Trophoblast cell (in vitro differentiated cells and primary cell): ENCODE measurements at regions not wholly inside any gene's neighbourhood (a gene's known extent, or its start where the extent isn't known, plus 50 kb on each side); places are given as distances from the start of the nearest gene placed in this dataset.
"Not testable (repeated sequence)": the region's sequence is repeated elsewhere in the genome, so short reads cannot be mapped to it uniquely, and the experiment has no call there.

ENCODE experiments used
- DNase-seq, 2 donors: peaks; one replicate each; pipeline ENCODE4 v3.0.0-alpha.2; 2016
- H2AFZ ChIP-seq: 2 replicates; pipeline ENCODE4 v1.6.1; 2013; ENCODE audit warnings: low read length, moderate library complexity, mild to moderate bottlenecking; ENCODE audit not compliant: insufficient read depth, poor library complexity
- H2AK5ac ChIP-seq: 2 replicates; pipeline ENCODE4 v1.6.1; 2013; ENCODE audit warnings: mild to moderate bottlenecking, low read length
- H2BK120ac ChIP-seq: 2 replicates; pipeline ENCODE4 v1.6.1; 2013; ENCODE audit warnings: low read length, mild to moderate bottlenecking, moderate library complexity; ENCODE audit not compliant: insufficient read depth, poor library complexity
- H2BK12ac ChIP-seq: 2 replicates; pipeline ENCODE4 v1.6.1; 2013; ENCODE audit warnings: mild to moderate bottlenecking, low read length, moderate library complexity
- H2BK5ac ChIP-seq: 2 replicates; pipeline ENCODE4 v1.6.1; 2013; ENCODE audit warnings: low read length, low read depth, moderate library complexity, mild to moderate bottlenecking; ENCODE audit not compliant: poor library complexity
- H3K14ac ChIP-seq: 2 replicates; pipeline ENCODE4 v1.6.1; 2013; ENCODE audit warnings: mild to moderate bottlenecking, low read length
- H3K18ac ChIP-seq: 2 replicates; pipeline ENCODE4 v1.6.1; 2013; ENCODE audit warnings: mild to moderate bottlenecking, low read length
- H3K23ac ChIP-seq: 2 replicates; pipeline ENCODE4 v1.6.1; 2013; ENCODE audit warnings: low read length
- H3K27ac ChIP-seq: 2 replicates; pipeline ENCODE4 v1.5.1; 2013; ENCODE audit warnings: low read depth, mild to moderate bottlenecking, inconsistent platforms, low read length, moderate library complexity
- H3K27me3 ChIP-seq: 2 replicates; pipeline ENCODE4 v1.6.1; 2013; ENCODE audit warnings: inconsistent platforms, mild to moderate bottlenecking, low read length, moderate library complexity; ENCODE audit not compliant: insufficient read depth
- H3K36me3 ChIP-seq, 2 experiments: 1 replicate in 1 of 2; 2 replicates in 1 of 2; pipeline ENCODE4 v1.6.1; 2013; ENCODE audit warnings: low read length in 2 of 2, mild to moderate bottlenecking in 2 of 2, moderate library complexity in 1 of 2; ENCODE audit not compliant: insufficient read depth in 2 of 2, control insufficient read depth in 1 of 2
- H3K4ac ChIP-seq: 2 replicates; pipeline ENCODE4 v1.6.1; 2013; ENCODE audit warnings: low read depth, mild to moderate bottlenecking, low read length, moderate library complexity
- H3K4me1 ChIP-seq, 2 experiments: 1 replicate in 1 of 2; 2 replicates in 1 of 2; pipeline ENCODE4 v1.6.1; 2013; ENCODE audit warnings: low read length in 2 of 2, mild to moderate bottlenecking in 2 of 2, moderate library complexity in 1 of 2; ENCODE audit not compliant: insufficient read depth in 2 of 2, control insufficient read depth in 1 of 2
- H3K4me2 ChIP-seq: 2 replicates; pipeline ENCODE4 v1.6.1; 2013; ENCODE audit warnings: inconsistent platforms, mild to moderate bottlenecking, low read length, moderate library complexity
- H3K4me3 ChIP-seq: 2 replicates; pipeline ENCODE4 v1.5.1; 2013; ENCODE audit warnings: mild to moderate bottlenecking, low read depth, low read length, inconsistent platforms
- H3K79me1 ChIP-seq: one replicate; pipeline ENCODE4 v1.6.1; 2013; ENCODE audit warnings: low read length
- H3K79me2 ChIP-seq: 2 replicates; pipeline ENCODE4 v1.6.1; 2013; ENCODE audit warnings: low read length, mild to moderate bottlenecking; ENCODE audit not compliant: control insufficient read depth, insufficient read depth, poor library complexity
- H3K9ac ChIP-seq: 2 replicates; pipeline ENCODE4 v1.6.1; 2013; ENCODE audit warnings: mild to moderate bottlenecking, low read length
- H3K9me3 ChIP-seq: 2 replicates; pipeline ENCODE4 v1.6.1; 2013; ENCODE audit warnings: low read depth, mild to moderate bottlenecking, control low read depth, inconsistent platforms, low read length; ENCODE audit not compliant: insufficient read depth
- H4K12ac ChIP-seq: 2 replicates; pipeline ENCODE4 v1.6.1; 2013; ENCODE audit warnings: low read depth, mild to moderate bottlenecking, low read length, moderate library complexity
- H4K8ac ChIP-seq: 2 replicates; pipeline ENCODE4 v1.6.1; 2013; ENCODE audit warnings: low read depth, mild to moderate bottlenecking, low read length, moderate library complexity
- H4K91ac ChIP-seq: one replicate; pipeline ENCODE4 v1.6.1; 2013; ENCODE audit warnings: low read depth, mild to moderate bottlenecking, low read length, moderate library complexity
- WGBS: extraction: QIAGEN DNeasy Blood & Tissue Kit; methylation state at CpG from one replicate; pipeline ENCODE4 v1.1.7; 2013; ENCODE audit warnings: missing lambda C conversion rate; ENCODE audit not compliant: insufficient read length, insufficient coverage; ENCODE audit errors: extremely low coverage; 5-methylcytosine and 5-hydroxymethylcytosine counted together

DNA sequence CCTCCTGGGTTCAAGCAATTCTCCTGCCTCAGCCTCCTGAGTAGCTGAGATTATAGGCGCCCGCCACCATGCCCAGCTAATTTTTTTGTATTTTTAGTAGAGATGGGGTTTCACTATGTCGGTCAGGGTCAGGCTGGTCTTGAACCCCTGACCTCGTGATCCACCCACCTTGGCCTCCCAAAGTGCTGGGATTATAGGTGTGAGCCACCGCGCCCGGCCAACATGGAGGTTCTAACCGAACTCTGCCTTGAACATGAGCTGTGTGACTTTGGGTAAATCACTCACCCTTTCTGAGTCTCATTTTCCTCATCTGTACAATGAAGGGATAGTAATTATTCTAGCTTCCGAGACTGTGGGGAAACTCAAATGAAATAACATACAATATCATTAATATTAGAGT lies 133.5 kb upstream of the RFLNA start:
- H3K27ac ChIP-seq, H3K14ac ChIP-seq, H2AK5ac ChIP-seq, H4K12ac ChIP-seq, H3K4me3 ChIP-seq, H3K4ac ChIP-seq, H3K23ac ChIP-seq, H3K4me2 ChIP-seq, H4K8ac ChIP-seq, H3K9me3 ChIP-seq, H3K9ac ChIP-seq, H3K18ac ChIP-seq, H2BK12ac ChIP-seq, DNase-seq, H2AFZ ChIP-seq, H3K36me3 ChIP-seq, H2BK5ac ChIP-seq, H3K27me3 ChIP-seq, H2BK120ac ChIP-seq, H4K91ac ChIP-seq, H3K79me2 ChIP-seq, H3K79me1 ChIP-seq: not testable (repeated sequence)
- no CpG with 5 or more reads among the region's 9 CpGs for WGBS
- H3K4me1 ChIP-seq: peaks cover 7 to 11% of the 10 kb centered on the region in 2 experiments

DNA sequence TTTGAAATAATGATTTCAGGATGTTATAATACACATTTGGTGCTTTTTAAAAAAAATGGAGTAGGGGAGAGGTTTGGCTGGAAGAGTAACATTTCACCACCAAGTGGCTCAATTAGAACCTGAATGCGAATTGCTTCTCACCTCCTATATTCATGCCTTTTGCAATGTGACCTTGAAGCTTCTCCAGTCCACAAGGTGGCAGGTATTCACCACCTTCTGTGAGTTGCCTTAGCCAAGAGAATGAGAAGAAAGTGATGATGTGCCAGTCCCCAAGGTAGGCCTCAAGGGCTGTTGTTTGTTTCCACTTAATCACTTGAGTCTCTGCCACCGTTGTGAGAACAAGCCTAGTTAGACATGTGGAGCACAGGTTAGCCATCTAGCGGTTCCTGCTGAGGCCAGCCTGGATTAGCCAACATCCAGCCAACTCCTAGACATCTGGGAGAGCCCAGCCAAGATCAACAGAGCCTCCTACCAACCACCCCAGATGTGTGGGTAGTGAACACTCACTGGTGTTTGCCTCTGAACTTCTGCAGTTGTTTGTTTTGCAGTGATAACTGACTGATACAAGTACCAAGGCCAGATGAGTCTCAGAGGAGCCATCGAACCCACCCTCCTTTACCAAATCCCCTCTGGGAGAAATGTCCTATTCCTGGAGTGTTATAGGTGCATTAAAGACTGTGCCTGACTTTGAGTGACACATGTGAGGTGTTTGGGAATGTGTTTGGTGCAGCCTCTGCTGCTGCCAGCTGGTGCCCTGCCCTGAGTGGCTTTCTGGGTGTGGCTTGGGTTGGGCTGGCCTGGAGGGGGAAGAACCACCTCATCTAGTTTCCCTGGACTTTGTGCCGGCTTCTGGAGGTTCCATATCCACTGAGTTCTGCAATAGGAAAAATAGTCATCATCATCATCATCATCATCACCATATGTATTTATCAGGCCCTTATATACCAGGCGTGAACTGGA lies 132.5 kb upstream of the RFLNA start:
- no peak overlapping the region for H2BK120ac ChIP-seq
- WGBS: no CpG with 5 or more reads among the region's 6 CpGs
- peaks cover 7 to 11% of the 10 kb centered on the region in 2 experiments for H3K4me1 ChIP-seq
- H3K9ac ChIP-seq: no peak overlapping the region
- no peaks in the 10 kb centered on the region for H3K36me3 ChIP-seq
- H4K12ac ChIP-seq: no peak overlapping the region
- no peaks in the 10 kb centered on the region for H3K27me3 ChIP-seq
- H3K23ac ChIP-seq: no peak overlapping the region
- H3K14ac ChIP-seq: no peak overlapping the region
- no peak overlapping the region for H2AFZ ChIP-seq
- no peak overlapping the region for H3K18ac ChIP-seq
- no peak overlapping the region for H2BK5ac ChIP-seq
- H2AK5ac ChIP-seq: no peak overlapping the region
- no peak overlapping the region for H3K4me3 ChIP-seq
- H4K8ac ChIP-seq: no peak overlapping the region
- no peak overlapping the region for H3K4ac ChIP-seq
- DNase-seq: peak; percentile 9 to 52
- no peak overlapping the region for H3K4me2 ChIP-seq
- no peaks in the 10 kb centered on the region for H3K79me1 ChIP-seq
- no peaks in the 10 kb centered on the region for H3K79me2 ChIP-seq
- H3K27ac ChIP-seq: no peak overlapping the region
- no peak overlapping the region for H2BK12ac ChIP-seq
- H4K91ac ChIP-seq: no peak overlapping the region
- H3K9me3 ChIP-seq: peaks cover 6% of the 10 kb centered on the region

DNA sequence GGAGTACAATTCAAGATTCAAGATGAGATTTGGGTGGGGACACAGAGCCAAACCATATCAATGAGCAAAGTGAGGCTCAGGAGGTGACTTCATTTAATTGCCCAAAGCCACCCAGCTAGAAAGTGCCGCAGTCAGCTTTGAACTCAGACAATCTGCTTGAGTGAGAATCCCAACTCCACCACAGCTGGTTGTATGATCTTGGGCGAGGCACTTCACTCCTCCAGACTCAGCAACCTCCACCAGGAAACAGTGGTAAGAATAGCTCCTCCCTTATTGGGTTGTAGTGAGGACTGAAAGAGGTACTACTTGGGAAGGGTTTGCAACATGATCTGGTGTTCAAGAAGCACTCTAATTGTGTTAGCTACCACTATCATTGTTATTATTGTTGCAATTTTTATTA lies 129.2 kb upstream of the RFLNA start:
- Histone ChIP-seq H3K23ac (no peak overlapping the region), H3K4me3 (no peak overlapping the region), H3K36me3 (no peaks in the 10 kb centered on the region), H2AFZ (no peak overlapping the region), H4K12ac (no peak overlapping the region), H3K27me3 (no peaks in the 10 kb centered on the region), H2AK5ac (no peak overlapping the region), H3K9ac (no peak overlapping the region), H4K8ac (no peak overlapping the region), H3K18ac (no peak overlapping the region), H3K4me1 (no peaks in the 10 kb centered on the region), H3K79me1 (no peaks in the 10 kb centered on the region), H3K27ac (no peak overlapping the region), H3K79me2 (no peaks in the 10 kb centered on the region), H3K4me2 (no peak overlapping the region), H2BK120ac (no peak overlapping the region), H2BK12ac (no peak overlapping the region), H3K9me3 (peaks cover 9% of the 10 kb centered on the region), H4K91ac (no peak overlapping the region), H3K4ac (no peak overlapping the region), H3K14ac (no peak overlapping the region), H2BK5ac (no peak overlapping the region)
- WGBS: no CpG with 5 or more reads among the region's 2 CpGs
- DNase-seq: no peak

DNA sequence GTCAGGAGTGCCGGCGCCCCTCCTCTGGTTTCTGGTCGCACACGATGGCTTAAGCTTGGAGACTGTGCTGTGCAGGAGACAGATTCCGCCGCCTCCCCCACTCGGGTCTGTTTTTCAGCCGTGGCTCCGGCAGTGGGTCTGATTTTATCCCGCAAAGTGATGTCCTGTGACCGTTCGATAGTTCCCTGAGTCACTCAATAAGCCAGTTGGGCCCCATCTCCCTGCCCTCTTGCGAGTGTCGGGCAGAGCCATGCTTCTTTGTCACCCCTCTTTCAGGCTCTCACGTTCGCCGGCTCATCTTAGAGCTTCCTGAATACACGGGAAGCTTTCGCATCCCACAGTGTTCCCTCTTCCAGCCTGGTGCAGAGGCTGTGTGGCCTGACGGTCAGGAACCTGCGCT lies 127.8 kb upstream of the RFLNA start:
- no peak overlapping the region for H2BK12ac ChIP-seq
- no peak for DNase-seq
- H3K4ac ChIP-seq: no peak overlapping the region
- H2AK5ac ChIP-seq: no peak overlapping the region
- H3K9me3 ChIP-seq: peaks cover 9% of the 10 kb centered on the region
- no CpG with 5 or more reads among the region's 21 CpGs for WGBS
- no peak overlapping the region for H3K14ac ChIP-seq
- no peak overlapping the region for H3K4me3 ChIP-seq
- no peaks in the 10 kb centered on the region for H3K4me1 ChIP-seq
- H4K8ac ChIP-seq: no peak overlapping the region
- no peak overlapping the region for H3K4me2 ChIP-seq
- H3K79me1 ChIP-seq: no peaks in the 10 kb centered on the region
- H3K27ac ChIP-seq: no peak overlapping the region
- H4K12ac ChIP-seq: no peak overlapping the region
- no peak overlapping the region for H2BK5ac ChIP-seq
- no peaks in the 10 kb centered on the region for H3K27me3 ChIP-seq
- no peak overlapping the region for H3K18ac ChIP-seq
- no peak overlapping the region for H3K9ac ChIP-seq
- H3K79me2 ChIP-seq: no peaks in the 10 kb centered on the region
- H2BK120ac ChIP-seq: no peak overlapping the region
- no peaks in the 10 kb centered on the region for H3K36me3 ChIP-seq
- H4K91ac ChIP-seq: no peak overlapping the region
- no peak overlapping the region for H2AFZ ChIP-seq
- no peak overlapping the region for H3K23ac ChIP-seq
